NT2/D1 (cell line): ENCODE measurements at regions not wholly inside any gene's neighbourhood (a gene's known extent, or its start where the extent isn't known, plus 50 kb on each side); places are given as distances from the start of the nearest gene placed in this dataset.
A peak's percentile ranks its signal among the peaks of the same experiment; 100 is the strongest.

Source experiments
- DNase-seq: peaks from one replicate; pipeline ENCODE4 v3.0.0-alpha.2; 2011; ENCODE audit warnings: low read depth, low spot score
- H3K27me3 ChIP-seq: 2 replicates; pipeline ENCODE4 v1.6.0; 2011; ENCODE audit warnings: mild to moderate bottlenecking; ENCODE audit not compliant: insufficient read length, insufficient read depth
- H3K36me3 ChIP-seq: 2 replicates; pipeline ENCODE4 v1.6.1; 2011; ENCODE audit warnings: mild to moderate bottlenecking, low read length, mixed read lengths; ENCODE audit not compliant: insufficient read depth, insufficient read length
- H3K4me1 ChIP-seq: 2 replicates; pipeline ENCODE4 v1.5.1; 2011; ENCODE audit not compliant: insufficient read depth, insufficient read length
- H3K4me3 ChIP-seq: 2 replicates; pipeline ENCODE4 v1.5.1; 2011; ENCODE audit warnings: low read depth; ENCODE audit not compliant: insufficient read length
- H3K9ac ChIP-seq: 2 replicates; pipeline ENCODE4 v1.6.0; 2011; ENCODE audit warnings: low read depth; ENCODE audit not compliant: insufficient read length
- H3K9me3 ChIP-seq: 2 replicates; pipeline ENCODE4 v1.5.1; 2011; ENCODE audit warnings: mild to moderate bottlenecking, low read length; ENCODE audit not compliant: insufficient read depth
- SUZ12 ChIP-seq: IDR thresholded peaks from 2 replicates; pipeline ENCODE4 v1.6.1; 2011; ENCODE audit not compliant: insufficient read length, insufficient read depth; ENCODE audit errors: extremely low read depth
- YY1 ChIP-seq: IDR thresholded peaks from 2 replicates; pipeline ENCODE4 v1.6.1; 2011; ENCODE audit not compliant: insufficient read length, insufficient read depth
- ZNF274 ChIP-seq: IDR thresholded peaks from 2 replicates; pipeline ENCODE4 v1.6.1; 2011; ENCODE audit warnings: mild to moderate bottlenecking, low read depth, low read length

DNA sequence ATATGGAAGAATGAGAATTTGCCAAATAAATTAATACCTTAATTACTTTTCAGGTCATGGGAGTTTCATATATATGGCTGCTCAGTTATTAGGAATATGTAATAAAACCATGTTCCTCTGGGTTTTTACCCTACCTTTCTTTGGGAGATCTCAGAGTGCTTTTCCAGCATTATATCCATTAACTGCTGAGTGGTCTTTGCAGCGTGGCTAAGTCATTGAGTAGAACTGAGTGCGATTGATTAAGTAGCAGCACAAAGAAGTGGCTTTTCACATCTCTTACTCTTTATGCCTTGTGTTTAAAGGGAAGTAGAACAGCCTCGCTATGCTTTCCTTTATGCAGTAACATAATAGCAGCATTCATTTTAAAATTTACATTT lies 340.1 kb downstream of the SNAPC1 start:
- Histone ChIP-seq H3K27me3 (no peaks in the 10 kb centered on the region), H3K4me1 (no peaks in the 10 kb centered on the region), H3K4me3 (no peak overlapping the region), H3K9ac (no peak overlapping the region), H3K36me3 (no peaks in the 10 kb centered on the region), H3K9me3 (no peaks in the 10 kb centered on the region)
- DNase-seq: no peak
- TF ChIP-seq ZNF274: no peak
- TF ChIP-seq SUZ12: no peak
- no peak for TF ChIP-seq YY1

DNA sequence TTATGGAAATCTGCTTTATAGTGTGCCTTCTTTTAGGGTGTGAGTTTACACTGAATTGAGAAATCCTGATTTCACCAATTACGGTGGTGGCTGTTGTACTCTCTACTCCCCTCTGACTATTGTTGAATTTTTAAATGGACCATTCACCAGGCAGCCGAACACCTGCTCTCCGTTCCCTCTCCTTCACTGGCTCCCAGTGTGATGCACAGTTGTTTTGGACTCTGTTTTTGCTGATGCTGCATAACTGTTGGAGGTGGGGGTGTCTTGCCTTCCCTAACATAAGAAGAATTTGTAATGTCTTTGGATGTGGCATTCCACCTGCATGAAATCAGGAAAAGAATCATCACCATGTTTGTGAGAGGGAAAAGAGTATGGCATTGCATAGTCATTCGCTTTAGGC lies 341.2 kb downstream of the SNAPC1 start:
- no peak overlapping the region for H3K9ac ChIP-seq
- H3K9me3 ChIP-seq: no peaks in the 10 kb centered on the region
- no peak overlapping the region for H3K4me3 ChIP-seq
- H3K27me3 ChIP-seq: no peaks in the 10 kb centered on the region
- H3K4me1 ChIP-seq: no peaks in the 10 kb centered on the region
- TF ChIP-seq SUZ12 (no peak), ZNF274 (no peak), YY1 (no peak)
- H3K36me3 ChIP-seq: no peaks in the 10 kb centered on the region
- no peak for DNase-seq

DNA sequence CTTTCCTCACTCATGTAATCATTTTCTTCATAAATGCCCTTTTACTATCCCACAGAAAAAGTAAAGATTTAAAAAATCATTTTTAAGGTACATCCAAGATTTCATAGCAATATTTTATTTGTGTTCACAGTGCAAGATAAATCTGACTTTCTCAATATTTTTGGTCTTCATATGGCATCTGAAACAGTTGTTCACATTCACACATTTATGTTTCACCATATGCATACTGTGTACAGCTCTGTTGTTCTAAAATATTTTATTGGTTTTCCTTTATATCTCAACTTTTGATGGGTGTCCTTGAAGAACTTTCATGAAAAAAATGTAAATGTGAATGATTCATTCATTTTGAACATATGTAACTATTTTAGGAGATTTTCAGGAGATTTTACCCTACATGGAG lies 348.7 kb downstream of the SNAPC1 start:
- H3K27me3 ChIP-seq: peaks cover 13% of the 10 kb centered on the region
- DNase-seq: no peak
- no peak overlapping the region for H3K9ac ChIP-seq
- H3K36me3 ChIP-seq: no peaks in the 10 kb centered on the region
- no peak overlapping the region for H3K4me3 ChIP-seq
- H3K9me3 ChIP-seq: no peaks in the 10 kb centered on the region
- no peaks in the 10 kb centered on the region for H3K4me1 ChIP-seq
- no peak for TF ChIP-seq YY1
- TF ChIP-seq SUZ12: no peak
- no peak for TF ChIP-seq ZNF274

DNA sequence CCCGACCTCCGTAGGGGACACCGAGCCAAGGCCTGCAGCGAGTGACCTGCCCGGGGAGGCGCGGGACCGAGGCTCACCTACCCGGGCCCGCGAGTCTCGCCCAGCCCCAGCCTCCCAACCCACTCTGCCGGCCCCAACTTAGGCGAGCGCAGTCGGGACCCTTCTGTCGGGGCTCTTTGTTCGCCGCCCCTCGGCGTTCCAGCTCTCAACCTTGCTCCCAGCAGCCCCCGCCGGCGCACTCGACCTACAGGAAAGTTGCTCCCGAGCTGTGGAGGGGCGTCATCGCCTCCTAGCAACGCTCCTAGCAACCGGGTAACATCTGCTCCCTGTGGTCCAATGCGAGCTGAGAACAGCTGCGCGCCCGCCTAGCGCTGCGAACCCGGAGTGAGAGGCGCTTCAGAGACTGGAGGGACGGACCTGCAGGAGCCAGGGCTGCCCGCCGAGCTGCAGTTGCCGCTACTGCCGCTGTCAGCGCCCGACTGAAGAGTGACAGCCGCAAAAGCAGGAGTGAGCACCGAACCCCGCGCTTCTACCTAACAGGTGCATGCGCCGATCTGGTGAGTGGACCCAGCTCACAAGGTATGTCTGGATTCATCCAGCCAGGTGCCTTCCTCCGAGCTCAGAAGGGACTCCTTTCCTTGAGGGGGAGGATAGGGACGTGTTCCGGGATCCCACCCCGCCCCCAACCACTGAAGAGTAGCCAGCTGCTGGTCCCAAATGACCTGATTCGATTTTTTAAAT lies 355.0 kb downstream of the SNAPC1 start:
- peak; percentile 82 for DNase-seq
- no peaks in the 10 kb centered on the region for H3K36me3 ChIP-seq
- no peaks in the 10 kb centered on the region for H3K9me3 ChIP-seq
- H3K4me1 ChIP-seq: no peaks in the 10 kb centered on the region
- peak overlapping the region; percentile 44 for H3K4me3 ChIP-seq
- peaks cover 47% of the 10 kb centered on the region for H3K27me3 ChIP-seq
- TF ChIP-seq SUZ12: no peak
- TF ChIP-seq ZNF274: no peak
- TF ChIP-seq YY1: no peak
- no peak overlapping the region for H3K9ac ChIP-seq

- DNase-seq: no peak
- Histone ChIP-seq H3K9me3 (no peaks in the 10 kb centered on the region), H3K4me1 (no peaks in the 10 kb centered on the region), H3K4me3 (peak overlapping the region; percentile 44), H3K36me3 (no peaks in the 10 kb centered on the region), H3K9ac (no peak overlapping the region), H3K27me3 (peaks cover 47% of the 10 kb centered on the region)
- TF ChIP-seq SUZ12 (no peak), YY1 (no peak), ZNF274 (no peak)
Measured at GRCh38 chr14:62117751-62118105, 355.5 kb downstream of the SNAPC1 start.

GRCh38 chr14:62118461-62118860 lies 356.2 kb downstream of the SNAPC1 start:
- H3K27me3 ChIP-seq: peaks cover 47% of the 10 kb centered on the region

GRCh38 chr14:62118871-62119270 lies 356.7 kb downstream of the SNAPC1 start:
- Histone ChIP-seq H3K9me3 (no peaks in the 10 kb centered on the region), H3K4me1 (no peaks in the 10 kb centered on the region), H3K36me3 (no peaks in the 10 kb centered on the region), H3K9ac (no peak overlapping the region), H3K4me3 (no peak overlapping the region), H3K27me3 (peaks cover 47% of the 10 kb centered on the region)
- no peak for DNase-seq
- TF ChIP-seq YY1: no peak
- TF ChIP-seq SUZ12: no peak
- TF ChIP-seq ZNF274: no peak

More at GRCh38 chr14:62118461-62118860, 356.2 kb downstream of the SNAPC1 start:
- TF ChIP-seq SUZ12: no peak
- TF ChIP-seq ZNF274: no peak
- Histone ChIP-seq H3K9ac (no peak overlapping the region), H3K36me3 (no peaks in the 10 kb centered on the region), H3K4me3 (no peak overlapping the region), H3K4me1 (no peaks in the 10 kb centered on the region), H3K9me3 (no peaks in the 10 kb centered on the region)
- no peak for DNase-seq
